NOMO-1 (cell line): ENCODE measurements at regions not wholly inside any gene's neighbourhood (a gene's known extent, or its start where the extent isn't known, plus 50 kb on each side); places are given as distances from the start of the nearest gene placed in this dataset.

ENCODE experiments used
- DNase-seq, 2 experiments: peaks; one replicate each; lab custom pipeline; 2025; ENCODE audit not compliant: unreplicated experiment in 2 of 2; lab: John Stamatoyannopoulos, UW

- no peak for DNase-seq
These were observed 50.3 kb upstream of the GADD45G start for GRCh38 chr9:89554307-89555035.

GRCh38 chr9:89553451-89554010 lies 51.3 kb upstream of the GADD45G start:
- DNase-seq = no peak

- peak in 1 of 2 experiments; percentile 12 for DNase-seq
These were observed 52.5 kb upstream of the SEMA4D start for GRCh38 chr9:89550346-89550927.

- DNase-seq = peak; percentile 65 to 75
These were observed 51.2 kb upstream of the SEMA4D start for GRCh38 chr9:89549031-89549644.

GRCh38 chr9:89548071-89548638 lies 50.2 kb upstream of the SEMA4D start:
- peak in 1 of 2 experiments; percentile 8 for DNase-seq
